GM12874 (cell line): ENCODE measurements at regions not wholly inside any gene's neighbourhood (a gene's known extent, or its start where the extent isn't known, plus 50 kb on each side); places are given as distances from the start of the nearest gene placed in this dataset.

Source experiments
- TF ChIP-seq, protein P1 (sequence below): IDR thresholded peaks from 2 replicates; pipeline ENCODE4 v1.5.1; 2011; ENCODE audit warnings: low read depth, mild to moderate bottlenecking, control low read depth, low read length, moderate library complexity; ENCODE audit not compliant: insufficient read depth

DNA sequence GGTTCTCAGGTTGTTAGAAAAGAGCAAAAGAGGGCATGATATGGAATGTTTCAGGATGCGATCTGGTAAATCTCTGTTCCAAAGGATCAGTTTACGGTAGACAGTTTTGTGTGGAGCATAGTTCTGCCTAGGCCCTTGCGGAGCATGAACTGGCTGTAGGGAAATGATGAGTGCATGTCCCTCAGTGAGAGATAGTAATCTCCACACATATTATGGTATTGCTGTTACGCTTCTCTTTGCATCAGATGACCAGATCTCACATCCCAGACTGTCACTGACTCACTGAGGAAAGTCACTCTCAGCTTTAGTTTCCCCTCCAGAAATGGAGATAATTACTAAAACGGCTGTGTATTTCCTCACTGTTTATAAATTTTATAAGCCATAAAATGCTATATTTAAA lies 836.0 kb downstream of the JRKL start:
- TF ChIP-seq, protein P1, sequence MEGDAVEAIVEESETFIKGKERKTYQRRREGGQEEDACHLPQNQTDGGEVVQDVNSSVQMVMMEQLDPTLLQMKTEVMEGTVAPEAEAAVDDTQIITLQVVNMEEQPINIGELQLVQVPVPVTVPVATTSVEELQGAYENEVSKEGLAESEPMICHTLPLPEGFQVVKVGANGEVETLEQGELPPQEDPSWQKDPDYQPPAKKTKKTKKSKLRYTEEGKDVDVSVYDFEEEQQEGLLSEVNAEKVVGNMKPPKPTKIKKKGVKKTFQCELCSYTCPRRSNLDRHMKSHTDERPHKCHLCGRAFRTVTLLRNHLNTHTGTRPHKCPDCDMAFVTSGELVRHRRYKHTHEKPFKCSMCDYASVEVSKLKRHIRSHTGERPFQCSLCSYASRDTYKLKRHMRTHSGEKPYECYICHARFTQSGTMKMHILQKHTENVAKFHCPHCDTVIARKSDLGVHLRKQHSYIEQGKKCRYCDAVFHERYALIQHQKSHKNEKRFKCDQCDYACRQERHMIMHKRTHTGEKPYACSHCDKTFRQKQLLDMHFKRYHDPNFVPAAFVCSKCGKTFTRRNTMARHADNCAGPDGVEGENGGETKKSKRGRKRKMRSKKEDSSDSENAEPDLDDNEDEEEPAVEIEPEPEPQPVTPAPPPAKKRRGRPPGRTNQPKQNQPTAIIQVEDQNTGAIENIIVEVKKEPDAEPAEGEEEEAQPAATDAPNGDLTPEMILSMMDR: no peak

DNA sequence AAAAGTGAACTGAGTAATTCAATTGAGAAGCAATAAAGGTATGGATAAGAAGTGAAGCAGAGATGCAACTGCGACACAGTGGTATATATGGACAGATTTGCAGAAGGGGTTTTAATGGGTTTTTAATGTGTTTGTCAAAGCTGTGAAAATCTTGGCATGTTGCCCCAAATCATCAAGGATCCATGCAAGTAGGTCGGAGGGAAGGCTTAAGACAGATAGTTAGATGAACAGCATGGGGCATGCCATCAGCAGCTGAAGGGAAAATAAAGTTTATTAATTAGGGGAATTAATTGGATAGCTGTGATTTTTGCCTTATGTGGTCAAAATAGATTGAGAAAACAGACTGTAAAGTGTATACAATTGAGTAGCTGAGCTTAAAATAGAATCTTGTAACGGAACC lies 840.1 kb downstream of the JRKL start:
- TF ChIP-seq, protein P1: no peak

DNA sequence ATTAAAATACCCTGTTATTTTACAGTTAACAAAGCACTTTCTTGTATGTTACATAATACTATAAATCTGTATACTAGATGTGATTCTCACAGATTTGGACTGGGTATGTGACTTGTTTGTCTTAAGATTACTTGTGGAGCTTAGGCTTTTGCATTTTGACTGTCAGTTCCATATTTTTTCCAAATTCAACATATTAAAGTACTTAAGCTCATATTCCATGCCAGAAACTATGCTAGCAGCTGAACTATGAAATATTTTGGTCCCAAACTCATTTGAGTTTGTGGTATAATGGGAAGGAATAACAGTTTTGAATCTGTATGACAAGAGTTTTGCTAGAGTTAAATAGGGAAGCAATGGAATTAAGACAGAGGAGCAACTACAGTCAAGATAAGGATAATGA lies 841.4 kb downstream of the JRKL start:
- TF ChIP-seq, protein P1: no peak

DNA sequence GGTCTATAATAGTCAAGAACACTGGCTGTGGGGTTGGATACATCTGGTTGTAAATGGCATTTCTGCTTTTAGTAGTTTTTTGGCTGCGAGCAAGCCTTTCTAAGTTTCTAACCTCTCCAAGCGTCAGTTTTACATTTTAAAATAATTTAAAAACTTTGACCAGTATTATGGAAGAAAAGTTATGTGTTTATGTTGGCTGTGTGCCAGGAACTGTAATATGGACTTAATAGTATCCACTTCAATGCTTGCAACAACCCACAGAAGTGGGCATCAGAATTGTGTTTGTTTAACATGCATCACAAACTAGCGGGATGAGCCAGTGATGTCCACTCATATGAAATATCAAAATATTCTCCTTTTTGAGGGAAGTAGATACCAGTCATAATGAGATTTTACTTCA lies 844.2 kb downstream of the JRKL start:
- TF ChIP-seq, protein P1: no peak

DNA sequence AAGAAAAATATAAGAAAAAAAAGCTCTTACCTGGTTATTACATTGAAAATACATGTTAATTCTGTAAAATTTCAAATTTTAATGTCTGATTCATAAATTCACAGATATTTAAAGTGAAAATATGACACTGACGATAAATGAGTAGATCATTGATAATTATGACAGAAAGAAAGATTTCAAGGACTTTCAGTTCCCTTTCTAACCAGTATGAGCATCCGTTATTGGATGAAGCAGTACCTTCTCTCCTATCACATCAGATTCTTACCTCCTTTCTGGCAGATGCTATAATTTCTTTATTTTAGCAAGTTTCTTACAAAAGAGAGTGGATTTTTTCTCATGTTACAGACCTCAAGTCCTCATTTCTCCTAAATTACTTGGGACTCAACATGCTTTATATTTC lies 847.3 kb downstream of the JRKL start:
- TF ChIP-seq, protein P1: no peak

DNA sequence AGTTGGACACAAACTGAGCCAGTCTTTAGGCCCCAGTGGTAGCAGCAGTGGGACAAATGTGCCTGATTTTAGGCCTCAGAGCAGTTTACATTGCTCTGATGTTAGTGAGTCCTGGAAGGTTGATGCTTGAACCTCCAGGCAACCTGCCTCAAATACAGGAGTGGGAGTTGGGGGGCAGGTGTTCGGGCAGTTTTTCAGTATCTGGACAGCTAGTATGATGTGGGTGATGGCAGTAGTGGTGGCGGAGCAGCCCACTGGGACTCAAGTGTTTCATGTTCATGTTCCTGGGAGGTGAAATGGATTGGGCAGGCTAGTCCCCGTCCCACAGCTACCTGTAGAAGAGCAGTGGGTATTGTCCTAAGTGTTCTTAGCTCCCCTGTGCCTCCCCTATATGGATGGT lies 857.8 kb downstream of the JRKL start:
- TF ChIP-seq, protein P1: no peak

DNA sequence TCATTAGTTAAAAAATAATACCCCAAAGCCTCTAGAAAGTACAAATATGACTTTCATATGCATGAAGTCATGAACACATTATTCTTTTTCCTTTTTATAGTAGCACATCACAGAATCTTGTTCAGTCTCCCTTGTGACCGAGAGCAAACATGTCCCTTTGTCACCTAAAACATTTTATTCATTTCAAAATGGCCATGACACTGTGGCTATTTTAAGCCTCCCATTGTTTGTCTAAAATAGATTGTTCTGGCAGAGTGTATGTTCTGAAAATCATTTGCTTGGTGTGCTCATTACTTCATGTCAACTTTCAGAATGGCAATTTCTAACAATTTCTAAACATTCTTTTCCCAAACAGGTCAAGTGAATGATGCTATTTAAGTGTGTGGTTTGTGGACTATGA lies 865.0 kb downstream of the JRKL start:
- TF ChIP-seq, protein P1: no peak

DNA sequence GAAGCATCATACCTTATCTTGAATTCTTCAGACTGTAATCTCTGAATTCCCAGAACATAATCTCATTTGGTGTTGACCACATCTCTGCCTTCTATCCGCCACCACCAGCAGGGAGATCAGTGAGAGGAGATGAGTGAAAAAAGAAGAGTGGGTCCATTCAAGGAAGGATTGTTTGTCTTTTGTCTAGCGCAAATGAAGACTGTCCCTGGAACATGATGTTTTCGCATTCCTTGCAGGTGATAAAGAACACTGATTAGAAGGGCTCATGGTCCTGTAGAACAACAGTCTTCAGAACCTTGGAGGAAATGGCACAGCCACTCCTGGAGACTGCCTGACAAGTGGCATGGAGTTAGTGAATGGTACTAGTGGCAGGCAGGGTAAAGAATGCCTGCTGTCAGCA lies 869.6 kb downstream of the JRKL start:
- TF ChIP-seq, protein P1: no peak
